K562 (cell line): ENCODE measurements at regions not wholly inside any gene's neighbourhood (a gene's known extent, or its start where the extent isn't known, plus 50 kb on each side); places are given as distances from the start of the nearest gene placed in this dataset.

ENCODE experiments used
- ATAC-seq: fragments of 200-7000 bp; cut with Tn5 transposase; 3 replicates; pipeline ENCODE4 v1.9.1; 2020; ENCODE audit warnings: moderate library complexity
- BruUV-seq: library from RNA; stranded (reverse); fragments of 400-500 nt; replicated peaks from 2 replicates; lab custom pipeline; 2021; lab: Mats Ljungman, UMichigan
- CTCF ChIA-PET: fragments of 300-600 bp; formaldehyde crosslinking; extraction: SDS; loops from one replicate; lab custom pipeline; 2021; ENCODE audit warnings: low intra/inter-chr PET ratio; lab: Yijun Ruan, JAX
- POLR2A ChIA-PET: fragments of 300-600, 350-650 bp; sonication (Branson Sonifier 250); formaldehyde crosslinking; extraction: SDS; loops from one replicate; lab custom pipeline; 2021; ENCODE audit warnings: antibody characterized with exemption, inconsistent platforms; lab: Yijun Ruan, JAX
- DNase-seq, 4 experiments: peaks; one replicate each; pipeline versions ENCODE4 v3.0.0 to v3.0.0-alpha.2; 2011 to 2018; ENCODE audit warnings: low spot score in 3 of 4, mixed read lengths in 3 of 4; ENCODE audit errors: extremely low read depth in 1 of 4
- FAIRE-seq: peaks from 2 replicates; lab custom pipeline; 2011; peaks lifted over from hg19 to GRCh38; lab: Jason Lieb, UNC
- H2AFZ ChIP-seq: 2 replicates; pipeline ENCODE4 v1.6.0; 2011; ENCODE audit warnings: low read depth, low read length, control low read depth, inconsistent platforms
- H3K27ac ChIP-seq: fragments of 200-600 bp; 3 replicates; pipeline ENCODE4 v1.8.0; 2011; ENCODE audit warnings: low read depth, mild to moderate bottlenecking, control low read depth, inconsistent platforms, low read length, moderate library complexity, mixed read lengths; ENCODE audit errors: extremely low read depth
- H3K27me3 ChIP-seq, 2 experiments: fragments of 300-600 bp in 1 of 2; 2 replicates in 1 of 2; 3 replicates in 1 of 2; pipeline versions ENCODE4 v1.6.0 to v1.8.0; 2011; ENCODE audit warnings: inconsistent platforms in 2 of 2, low read length in 2 of 2, mild to moderate bottlenecking in 1 of 2, mixed read lengths in 1 of 2, moderate library complexity in 1 of 2; ENCODE audit not compliant: control insufficient read depth in 2 of 2, insufficient read depth in 2 of 2
- H3K36me3 ChIP-seq: fragments of 300-600 bp; 3 replicates; pipeline ENCODE4 v1.8.0; 2011; ENCODE audit warnings: mild to moderate bottlenecking, low read length, inconsistent platforms; ENCODE audit not compliant: control insufficient read depth, insufficient read depth
- H3K4me1 ChIP-seq, 2 experiments: fragments of 200-600 bp in 1 of 2; replicated peaks in 1 of 2; 2 replicates in 1 of 2; 3 replicates in 1 of 2; pipeline versions ENCODE4 v1.5.1 to v1.8.0; 2011; ENCODE audit warnings: inconsistent platforms in 2 of 2, low read length in 2 of 2, mild to moderate bottlenecking in 1 of 2, mixed read lengths in 1 of 2, moderate library complexity in 1 of 2; ENCODE audit not compliant: control insufficient read depth in 2 of 2, insufficient read depth in 2 of 2
- H3K4me2 ChIP-seq: 2 replicates; pipeline ENCODE4 v1.6.1; 2011; ENCODE audit warnings: low read length, control low read depth, inconsistent platforms, mixed read lengths; ENCODE audit not compliant: insufficient read depth
- H3K4me3 ChIP-seq: fragments of 200-600 bp; sonication (generic), shearing (Covaris generic); 2 replicates; pipeline ENCODE4 v1.5.1; 2016; ENCODE audit warnings: control low read depth, inconsistent platforms
- H3K79me2 ChIP-seq: fragments of 200-600 bp; 3 replicates; pipeline ENCODE4 v1.8.0; 2011; ENCODE audit warnings: low read length, inconsistent platforms; ENCODE audit not compliant: control insufficient read depth, insufficient read depth
- H3K9ac ChIP-seq, 2 experiments: 2 replicates each; pipeline versions ENCODE4 v1.6.0 to v1.6.1; 2011; ENCODE audit warnings: low read depth in 2 of 2, low read length in 2 of 2, control low read depth in 1 of 2, inconsistent platforms in 1 of 2, mild to moderate bottlenecking in 1 of 2, mixed read lengths in 1 of 2; ENCODE audit not compliant: insufficient read depth in 1 of 2
- H3K9me1 ChIP-seq: one replicate; pipeline ENCODE4 v1.6.0; 2011; ENCODE audit warnings: inconsistent platforms, mild to moderate bottlenecking, low read length, moderate library complexity; ENCODE audit not compliant: control insufficient read depth, insufficient read depth
- H3K9me3 ChIP-seq: replicated peaks from 2 replicates; pipeline ENCODE4 v1.5.1; 2011; ENCODE audit warnings: low read depth, low read length, inconsistent platforms; ENCODE audit not compliant: control insufficient read depth, insufficient read depth
- H4K20me1 ChIP-seq: replicated peaks from 2 replicates; pipeline ENCODE4 v1.6.1; 2011; ENCODE audit warnings: low read length, inconsistent platforms, mixed read lengths; ENCODE audit not compliant: control insufficient read depth, insufficient read depth
- ATF4 ChIP-seq: fragments of 450-650 bp; formaldehyde crosslinking; IDR thresholded peaks from 2 replicates; pipeline ENCODE4 v1.4.0; 2022; ENCODE audit warnings: mild to moderate bottlenecking, moderate library complexity
- E2F3 ChIP-seq: fragments of 250-450 bp; sonication (Bioruptor Pico); IDR thresholded peaks from 2 replicates; pipeline ENCODE4 v1.4.0; 2020; ENCODE audit warnings: mild to moderate bottlenecking
- FOXK1 ChIP-seq: sonication (generic); formaldehyde crosslinking; IDR thresholded peaks from 2 replicates; pipeline ENCODE4 v1.8.0; 2022; ENCODE audit warnings: missing genetic modification reagents, mild to moderate bottlenecking, borderline replicate concordance
- JUN ChIP-seq, 2 experiments: sonication (generic) in 1 of 2; formaldehyde crosslinking in 1 of 2; IDR thresholded peaks; 2 replicates each; pipeline versions ENCODE4 v1.6.1 to v1.8.0; 2012 to 2022; ENCODE audit warnings: borderline replicate concordance in 2 of 2, mild to moderate bottlenecking in 2 of 2, improper control_type of control experiment in 1 of 2, low read depth in 1 of 2, low read length in 1 of 2, missing genetic modification reagents in 1 of 2
- ZFP91 ChIP-seq: sonication (generic); formaldehyde crosslinking; IDR thresholded peaks from 2 replicates; pipeline ENCODE4 v1.8.0; 2022; ENCODE audit warnings: mild to moderate bottlenecking, missing genetic modification reagents
- ZSCAN32 ChIP-seq: fragments of 450-650 bp; formaldehyde crosslinking; IDR thresholded peaks from 2 replicates; pipeline ENCODE4 v1.4.0; 2020; ENCODE audit warnings: mild to moderate bottlenecking, moderate library complexity
- WGBS: fragments of 100-300 bp; shearing (Covaris generic); methylation state at CpG from one replicate; pipeline ENCODE4 v1.1.6; 2016; ENCODE audit warnings: low coverage, mixed read lengths; ENCODE audit not compliant: insufficient coverage; ENCODE audit errors: missing lambda C conversion rate; 5-methylcytosine and 5-hydroxymethylcytosine counted together
- in situ Hi-C: fragments of 300-500 bp; cut with MboI; formaldehyde crosslinking; loops from 4 replicates; pipeline ENCODE4 v1.15.0; 2018; ENCODE audit warnings: inconsistent platforms, mixed read lengths
- intact Hi-C: fragments of 100-400 bp; cut with micrococcal nuclease; formaldehyde crosslinking; loops from 2 replicates; pipeline ENCODE4 v1.14.2; 2022

GRCh38 chr14:87813686-87814085, 179.3 kb downstream of the GALC start:
- Histone ChIP-seq H3K27ac (no peak overlapping the region), H3K9me3 (no peaks in the 10 kb centered on the region), H3K4me2 (no peak overlapping the region), H4K20me1 (no peaks in the 10 kb centered on the region), H3K36me3 (no peaks in the 10 kb centered on the region), H3K9ac (no peak overlapping the region), H2AFZ (no peak overlapping the region), H3K4me3 (no peak overlapping the region), H3K79me2 (no peaks in the 10 kb centered on the region), H3K27me3 (no peaks in the 10 kb centered on the region), H3K4me1 (no peaks in the 10 kb centered on the region), H3K9me1 (no peaks in the 10 kb centered on the region)
- ChIA-PET POLR2A (no interaction called here), CTCF (no interaction called here)
- FAIRE-seq (no peak), DNase-seq (no peak), ATAC-seq (no peak)
- BruUV-seq, result no TSS peak
- 2% methylated on average over 4 of the region's 4 CpGs for WGBS
- no peak for TF ChIP-seq E2F3
- TF ChIP-seq ZSCAN32 (CRISPR knock-in tag), result no peak
- no peak for TF ChIP-seq ZFP91 (CRISPR knock-in tag)
- no peak for TF ChIP-seq JUN (IDR thresholded peaks at IDR 0.05; ENCODE audit: borderline replicate concordance, low read depth, low read length)
- no peak for TF ChIP-seq JUN (CRISPR knock-in tag; IDR thresholded peaks at IDR 0.05; ENCODE audit: borderline replicate concordance)
- no peak for TF ChIP-seq ATF4
- no peak for TF ChIP-seq FOXK1 (CRISPR knock-in tag)
- intact Hi-C loops, result no loop called here
- in situ Hi-C loops, result no loop called here
